K562 (cell line): ENCODE measurements at regions not wholly inside any gene's neighbourhood (a gene's known extent, or its start where the extent isn't known, plus 50 kb on each side); places are given as distances from the start of the nearest gene placed in this dataset.

Experiments used
- ARID3B ChIP-seq: fragments of 250-450 bp; sonication (Bioruptor Pico); IDR thresholded peaks from 2 replicates; pipeline ENCODE4 v1.4.0; 2020; ENCODE audit warnings: borderline replicate concordance
- BRD4 ChIP-seq: fragments of 200-600 bp; sonication (generic); IDR thresholded peaks from 2 replicates; pipeline ENCODE4 v1.6.1; 2017; ENCODE audit warnings: inconsistent platforms
- CBFA2T3 ChIP-seq: fragments of 450-650 bp; IDR thresholded peaks from 2 replicates; pipeline ENCODE4 v1.6.1; 2017
- GTF3C2 ChIP-seq: IDR thresholded peaks from 3 replicates; pipeline ENCODE4 v1.6.1; 2011; ENCODE audit warnings: borderline replicate concordance, mild to moderate bottlenecking, moderate library complexity; ENCODE audit not compliant: insufficient read length; ENCODE audit errors: extremely low read depth
- HNRNPK ChIP-seq: fragments of 200-400 bp; formaldehyde crosslinking; IDR thresholded peaks from one replicate; pipeline ENCODE4 v1.6.1; 2018; ENCODE audit warnings: mild to moderate bottlenecking, low read depth, low read length; ENCODE audit not compliant: poor library complexity, severe bottlenecking
- MTA2 ChIP-seq: fragments of 450-650 bp; IDR thresholded peaks from 2 replicates; pipeline ENCODE4 v1.6.1; 2016; ENCODE audit warnings: low read depth
- RB1 ChIP-seq: fragments of 450-650 bp; IDR thresholded peaks from 2 replicates; pipeline ENCODE4 v1.6.1; 2017; ENCODE audit warnings: low read depth, mild to moderate bottlenecking
- SIRT6 ChIP-seq: IDR thresholded peaks from one replicate; pipeline ENCODE4 v1.6.1; 2012; ENCODE audit warnings: low read depth, mild to moderate bottlenecking, control low read depth, inconsistent platforms, low read length, moderate library complexity
- SP2 ChIP-seq: IDR thresholded peaks from 2 replicates; pipeline ENCODE4 v1.6.1; 2011; ENCODE audit warnings: mild to moderate bottlenecking, low read depth, low read length, moderate library complexity; ENCODE audit not compliant: poor library complexity, severe bottlenecking; ENCODE audit errors: extremely low read depth
- STAT5A ChIP-seq: IDR thresholded peaks from 2 replicates; pipeline ENCODE4 v1.6.1; 2012; ENCODE audit warnings: low read length, inconsistent platforms, borderline replicate concordance
- ZNF717 ChIP-seq: fragments of 250-450 bp; sonication (Bioruptor Pico); IDR thresholded peaks from 2 replicates; pipeline ENCODE4 v1.5.0; 2021
- TF ChIP-seq, protein P1 (sequence below): fragments of 250-450 bp; sonication (Bioruptor Pico); IDR thresholded peaks from 2 replicates; pipeline ENCODE4 v1.4.0; 2020
- TF ChIP-seq, protein P2 (sequence below): sonication (generic); formaldehyde crosslinking; IDR thresholded peaks from 2 replicates; pipeline ENCODE4 v1.8.0; 2022; ENCODE audit warnings: mild to moderate bottlenecking, missing genetic modification reagents, borderline replicate concordance
- TF ChIP-seq, protein P3 (sequence below): sonication (generic); formaldehyde crosslinking; IDR thresholded peaks from 2 replicates; pipeline ENCODE4 v1.8.0; 2023; ENCODE audit warnings: mild to moderate bottlenecking, missing genetic modification reagents

GRCh38 chr3:182726258-182727142, 66.8 kb upstream of the ATP11B start (continued):
- TF ChIP-seq GTF3C2 = no peak
- TF ChIP-seq, protein P1, sequence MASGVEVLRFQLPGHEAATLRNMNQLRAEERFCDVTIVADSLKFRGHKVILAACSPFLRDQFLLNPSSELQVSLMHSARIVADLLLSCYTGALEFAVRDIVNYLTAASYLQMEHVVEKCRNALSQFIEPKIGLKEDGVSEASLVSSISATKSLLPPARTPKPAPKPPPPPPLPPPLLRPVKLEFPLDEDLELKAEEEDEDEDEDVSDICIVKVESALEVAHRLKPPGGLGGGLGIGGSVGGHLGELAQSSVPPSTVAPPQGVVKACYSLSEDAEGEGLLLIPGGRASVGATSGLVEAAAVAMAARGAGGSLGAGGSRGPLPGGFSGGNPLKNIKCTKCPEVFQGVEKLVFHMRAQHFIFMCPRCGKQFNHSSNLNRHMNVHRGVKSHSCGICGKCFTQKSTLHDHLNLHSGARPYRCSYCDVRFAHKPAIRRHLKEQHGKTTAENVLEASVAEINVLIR (CRISPR knock-in tag) = no peak
- no peak for TF ChIP-seq RB1
- TF ChIP-seq, protein P2, sequence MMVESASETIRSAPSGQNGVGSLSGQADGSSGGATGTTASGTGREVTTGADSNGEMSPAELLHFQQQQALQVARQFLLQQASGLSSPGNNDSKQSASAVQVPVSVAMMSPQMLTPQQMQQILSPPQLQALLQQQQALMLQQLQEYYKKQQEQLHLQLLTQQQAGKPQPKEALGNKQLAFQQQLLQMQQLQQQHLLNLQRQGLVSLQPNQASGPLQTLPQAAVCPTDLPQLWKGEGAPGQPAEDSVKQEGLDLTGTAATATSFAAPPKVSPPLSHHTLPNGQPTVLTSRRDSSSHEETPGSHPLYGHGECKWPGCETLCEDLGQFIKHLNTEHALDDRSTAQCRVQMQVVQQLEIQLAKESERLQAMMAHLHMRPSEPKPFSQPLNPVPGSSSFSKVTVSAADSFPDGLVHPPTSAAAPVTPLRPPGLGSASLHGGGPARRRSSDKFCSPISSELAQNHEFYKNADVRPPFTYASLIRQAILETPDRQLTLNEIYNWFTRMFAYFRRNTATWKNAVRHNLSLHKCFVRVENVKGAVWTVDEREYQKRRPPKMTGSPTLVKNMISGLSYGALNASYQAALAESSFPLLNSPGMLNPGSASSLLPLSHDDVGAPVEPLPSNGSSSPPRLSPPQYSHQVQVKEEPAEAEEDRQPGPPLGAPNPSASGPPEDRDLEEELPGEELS = no peak
- TF ChIP-seq HNRNPK = no peak
- TF ChIP-seq SP2 = no peak
- TF ChIP-seq CBFA2T3 = peak; percentile 94
- TF ChIP-seq MTA2 = peak; percentile 82
- TF ChIP-seq ZNF717 (CRISPR knock-in tag) = no peak
- 0 out of 2 replicates have a peak, but pooled peaks have one; percentile 5 for TF ChIP-seq ARID3B (CRISPR knock-in tag)
- no peak for TF ChIP-seq SIRT6
- no peak for TF ChIP-seq BRD4
- peak; percentile 64; the same call in 1 of the 2 replicates for TF ChIP-seq STAT5A
- TF ChIP-seq, protein P3, sequence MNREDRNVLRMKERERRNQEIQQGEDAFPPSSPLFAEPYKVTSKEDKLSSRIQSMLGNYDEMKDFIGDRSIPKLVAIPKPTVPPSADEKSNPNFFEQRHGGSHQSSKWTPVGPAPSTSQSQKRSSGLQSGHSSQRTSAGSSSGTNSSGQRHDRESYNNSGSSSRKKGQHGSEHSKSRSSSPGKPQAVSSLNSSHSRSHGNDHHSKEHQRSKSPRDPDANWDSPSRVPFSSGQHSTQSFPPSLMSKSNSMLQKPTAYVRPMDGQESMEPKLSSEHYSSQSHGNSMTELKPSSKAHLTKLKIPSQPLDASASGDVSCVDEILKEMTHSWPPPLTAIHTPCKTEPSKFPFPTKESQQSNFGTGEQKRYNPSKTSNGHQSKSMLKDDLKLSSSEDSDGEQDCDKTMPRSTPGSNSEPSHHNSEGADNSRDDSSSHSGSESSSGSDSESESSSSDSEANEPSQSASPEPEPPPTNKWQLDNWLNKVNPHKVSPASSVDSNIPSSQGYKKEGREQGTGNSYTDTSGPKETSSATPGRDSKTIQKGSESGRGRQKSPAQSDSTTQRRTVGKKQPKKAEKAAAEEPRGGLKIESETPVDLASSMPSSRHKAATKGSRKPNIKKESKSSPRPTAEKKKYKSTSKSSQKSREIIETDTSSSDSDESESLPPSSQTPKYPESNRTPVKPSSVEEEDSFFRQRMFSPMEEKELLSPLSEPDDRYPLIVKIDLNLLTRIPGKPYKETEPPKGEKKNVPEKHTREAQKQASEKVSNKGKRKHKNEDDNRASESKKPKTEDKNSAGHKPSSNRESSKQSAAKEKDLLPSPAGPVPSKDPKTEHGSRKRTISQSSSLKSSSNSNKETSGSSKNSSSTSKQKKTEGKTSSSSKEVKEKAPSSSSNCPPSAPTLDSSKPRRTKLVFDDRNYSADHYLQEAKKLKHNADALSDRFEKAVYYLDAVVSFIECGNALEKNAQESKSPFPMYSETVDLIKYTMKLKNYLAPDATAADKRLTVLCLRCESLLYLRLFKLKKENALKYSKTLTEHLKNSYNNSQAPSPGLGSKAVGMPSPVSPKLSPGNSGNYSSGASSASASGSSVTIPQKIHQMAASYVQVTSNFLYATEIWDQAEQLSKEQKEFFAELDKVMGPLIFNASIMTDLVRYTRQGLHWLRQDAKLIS (CRISPR knock-in tag) = no peak
